ENCODE measurements at regions not wholly inside any gene's neighbourhood (a gene's known extent, or its start where the extent isn't known, plus 50 kb on each side); places are given as distances from the start of the nearest gene placed in this dataset.

GRCh38 chr15:62866366-62866765, 176.2 kb upstream of the TPM1 start:
- no peaks in the 10 kb centered on the region for H3K27me3 ChIP-seq (replicated peaks; ENCODE audit: insufficient read depth, low read length)
- H3K4me1 ChIP-seq (ENCODE audit: low read length): no peaks in the 10 kb centered on the region
- no peak overlapping the region for H2AFZ ChIP-seq (ENCODE audit: low read length)
- H3K9me2 ChIP-seq (replicated peaks; ENCODE audit: insufficient read depth, low read length): no peaks in the 10 kb centered on the region
- H3K27ac ChIP-seq (ENCODE audit: low read length): no peak overlapping the region
- H3F3A ChIP-seq (ENCODE audit: insufficient read depth, low read length): no peaks in the 10 kb centered on the region
- H4K20me1 ChIP-seq (ENCODE audit: insufficient read depth, low read length): no peaks in the 10 kb centered on the region
- H3K36me3 ChIP-seq (replicated peaks; ENCODE audit: insufficient read depth, low read length): no peaks in the 10 kb centered on the region
- H3K9ac ChIP-seq (ENCODE audit: low read length): no peak overlapping the region
- no peaks in the 10 kb centered on the region for H3K9me3 ChIP-seq (replicated peaks; ENCODE audit: insufficient read depth, low read length)
- DNase-seq: no peak
- no peak overlapping the region for H3K4me3 ChIP-seq (ENCODE audit: low read length)
- TF ChIP-seq EZH2phosphoT487 (IDR thresholded peaks at IDR 0.05; ENCODE audit: low read length): no peak
- TF ChIP-seq EZH2 (optimal IDR thresholded peaks at IDR 0.05; ENCODE audit: low read depth, low read length): no peak
- H3K79me2 ChIP-seq (ENCODE audit: low read length): no peaks in the 10 kb centered on the region
- no peak overlapping the region for H3K4me2 ChIP-seq (ENCODE audit: low read depth, low read length)

DNA sequence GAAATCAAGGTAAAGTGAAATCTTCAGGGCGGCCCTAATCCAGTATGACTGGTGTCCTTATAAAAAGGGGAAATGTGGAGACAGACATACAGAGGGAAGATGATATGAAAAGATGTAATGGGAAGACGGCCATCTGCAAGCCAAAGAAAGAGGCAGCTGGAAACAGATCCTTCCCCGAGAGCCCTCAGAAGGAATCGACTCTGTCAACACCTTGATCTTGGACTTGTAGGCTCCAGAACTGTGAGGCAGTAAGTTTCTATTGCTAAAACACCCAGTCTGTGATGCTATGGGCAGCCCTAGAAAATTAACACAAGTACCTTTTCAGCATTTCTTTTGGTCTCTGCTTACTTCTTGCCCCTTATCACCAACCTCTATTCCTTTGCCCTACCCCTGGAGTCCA, 174.7 kb upstream of the TPM1 start:
- no peaks in the 10 kb centered on the region for H3K9me3 ChIP-seq (replicated peaks; ENCODE audit: insufficient read depth, low read length)
- no peaks in the 10 kb centered on the region for H4K20me1 ChIP-seq (ENCODE audit: insufficient read depth, low read length)
- H3K4me3 ChIP-seq (ENCODE audit: low read length): no peak overlapping the region
- H3K9me2 ChIP-seq (replicated peaks; ENCODE audit: insufficient read depth, low read length): no peaks in the 10 kb centered on the region
- H3F3A ChIP-seq (ENCODE audit: insufficient read depth, low read length): no peaks in the 10 kb centered on the region
- no peaks in the 10 kb centered on the region for H3K79me2 ChIP-seq (ENCODE audit: low read length)
- no peaks in the 10 kb centered on the region for H3K27me3 ChIP-seq (replicated peaks; ENCODE audit: insufficient read depth, low read length)
- H2AFZ ChIP-seq (ENCODE audit: low read length): no peak overlapping the region
- no peaks in the 10 kb centered on the region for H3K4me1 ChIP-seq (ENCODE audit: low read length)
- H3K4me2 ChIP-seq (ENCODE audit: low read depth, low read length): no peak overlapping the region
- no peak overlapping the region for H3K9ac ChIP-seq (ENCODE audit: low read length)
- no peaks in the 10 kb centered on the region for H3K36me3 ChIP-seq (replicated peaks; ENCODE audit: insufficient read depth, low read length)
- no peak for DNase-seq
- H3K27ac ChIP-seq (ENCODE audit: low read length): no peak overlapping the region
- TF ChIP-seq EZH2phosphoT487 (IDR thresholded peaks at IDR 0.05; ENCODE audit: low read length): no peak
- TF ChIP-seq, protein P1, sequence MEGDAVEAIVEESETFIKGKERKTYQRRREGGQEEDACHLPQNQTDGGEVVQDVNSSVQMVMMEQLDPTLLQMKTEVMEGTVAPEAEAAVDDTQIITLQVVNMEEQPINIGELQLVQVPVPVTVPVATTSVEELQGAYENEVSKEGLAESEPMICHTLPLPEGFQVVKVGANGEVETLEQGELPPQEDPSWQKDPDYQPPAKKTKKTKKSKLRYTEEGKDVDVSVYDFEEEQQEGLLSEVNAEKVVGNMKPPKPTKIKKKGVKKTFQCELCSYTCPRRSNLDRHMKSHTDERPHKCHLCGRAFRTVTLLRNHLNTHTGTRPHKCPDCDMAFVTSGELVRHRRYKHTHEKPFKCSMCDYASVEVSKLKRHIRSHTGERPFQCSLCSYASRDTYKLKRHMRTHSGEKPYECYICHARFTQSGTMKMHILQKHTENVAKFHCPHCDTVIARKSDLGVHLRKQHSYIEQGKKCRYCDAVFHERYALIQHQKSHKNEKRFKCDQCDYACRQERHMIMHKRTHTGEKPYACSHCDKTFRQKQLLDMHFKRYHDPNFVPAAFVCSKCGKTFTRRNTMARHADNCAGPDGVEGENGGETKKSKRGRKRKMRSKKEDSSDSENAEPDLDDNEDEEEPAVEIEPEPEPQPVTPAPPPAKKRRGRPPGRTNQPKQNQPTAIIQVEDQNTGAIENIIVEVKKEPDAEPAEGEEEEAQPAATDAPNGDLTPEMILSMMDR (IDR thresholded peaks at IDR 0.05; ENCODE audit: low read length): no peak
- no peak for TF ChIP-seq EZH2 (optimal IDR thresholded peaks at IDR 0.05; ENCODE audit: low read depth, low read length)

GRCh38 chr15:62868507-62868906, 174.0 kb upstream of the TPM1 start:
- no peaks in the 10 kb centered on the region for H4K20me1 ChIP-seq (ENCODE audit: insufficient read depth, low read length)
- H3K36me3 ChIP-seq (replicated peaks; ENCODE audit: insufficient read depth, low read length): no peaks in the 10 kb centered on the region
- no peaks in the 10 kb centered on the region for H3K4me1 ChIP-seq (ENCODE audit: low read length)
- TF ChIP-seq, protein P1 (IDR thresholded peaks at IDR 0.05; ENCODE audit: low read length): no peak
- TF ChIP-seq EZH2 (optimal IDR thresholded peaks at IDR 0.05; ENCODE audit: low read depth, low read length): no peak
- no peak for TF ChIP-seq EZH2phosphoT487 (IDR thresholded peaks at IDR 0.05; ENCODE audit: low read length)
- H3K9me3 ChIP-seq (replicated peaks; ENCODE audit: insufficient read depth, low read length): no peaks in the 10 kb centered on the region
- H3K9me2 ChIP-seq (replicated peaks; ENCODE audit: insufficient read depth, low read length): no peaks in the 10 kb centered on the region
- H3K9ac ChIP-seq (ENCODE audit: low read length): no peak overlapping the region
- no peak for DNase-seq
- no peaks in the 10 kb centered on the region for H3F3A ChIP-seq (ENCODE audit: insufficient read depth, low read length)
- H3K27me3 ChIP-seq (replicated peaks; ENCODE audit: insufficient read depth, low read length): no peaks in the 10 kb centered on the region
- H2AFZ ChIP-seq (ENCODE audit: low read length): no peak overlapping the region
- no peak overlapping the region for H3K4me3 ChIP-seq (ENCODE audit: low read length)
- H3K27ac ChIP-seq (ENCODE audit: low read length): no peak overlapping the region
- no peak overlapping the region for H3K4me2 ChIP-seq (ENCODE audit: low read depth, low read length)
- no peaks in the 10 kb centered on the region for H3K79me2 ChIP-seq (ENCODE audit: low read length)

DNA sequence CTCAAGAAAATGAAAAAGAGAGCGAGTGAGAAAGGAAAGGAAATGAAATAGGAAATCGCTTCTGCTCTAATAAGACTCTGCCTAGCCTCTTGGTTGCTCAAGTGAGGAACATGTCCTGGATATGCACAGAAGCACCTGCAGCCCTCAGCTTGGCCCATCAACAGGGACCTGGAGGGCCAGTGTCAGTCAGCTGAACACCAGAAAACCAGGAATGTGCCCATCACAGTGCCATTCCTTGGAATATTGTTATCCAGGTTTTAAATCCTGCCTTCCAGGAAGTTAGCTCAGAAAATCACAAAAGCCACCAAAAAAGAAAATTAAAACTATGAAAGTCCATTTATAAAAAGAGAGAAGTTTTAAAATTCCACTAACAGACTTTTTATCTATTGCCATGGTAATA, 173.4 kb upstream of the TPM1 start:
- TF ChIP-seq EZH2phosphoT487 (IDR thresholded peaks at IDR 0.05; ENCODE audit: low read length) (no peak), EZH2 (optimal IDR thresholded peaks at IDR 0.05; ENCODE audit: low read depth, low read length) (no peak)
- TF ChIP-seq, protein P1 (IDR thresholded peaks at IDR 0.05; ENCODE audit: low read length): no peak
- H3F3A ChIP-seq (ENCODE audit: insufficient read depth, low read length): no peaks in the 10 kb centered on the region
- no peak for DNase-seq
- H3K9me3 ChIP-seq (replicated peaks; ENCODE audit: insufficient read depth, low read length): no peaks in the 10 kb centered on the region
- no peaks in the 10 kb centered on the region for H3K4me1 ChIP-seq (ENCODE audit: low read length)
- no peak overlapping the region for H2AFZ ChIP-seq (ENCODE audit: low read length)
- H3K9ac ChIP-seq (ENCODE audit: low read length): no peak overlapping the region
- H3K79me2 ChIP-seq (ENCODE audit: low read length): no peaks in the 10 kb centered on the region
- H3K9me2 ChIP-seq (replicated peaks; ENCODE audit: insufficient read depth, low read length): no peaks in the 10 kb centered on the region
- H3K27ac ChIP-seq (ENCODE audit: low read length): no peak overlapping the region
- H3K27me3 ChIP-seq (replicated peaks; ENCODE audit: insufficient read depth, low read length): no peaks in the 10 kb centered on the region
- no peaks in the 10 kb centered on the region for H3K36me3 ChIP-seq (replicated peaks; ENCODE audit: insufficient read depth, low read length)
- H3K4me2 ChIP-seq (ENCODE audit: low read depth, low read length): no peak overlapping the region
- no peak overlapping the region for H3K4me3 ChIP-seq (ENCODE audit: low read length)
- H4K20me1 ChIP-seq (ENCODE audit: insufficient read depth, low read length): no peaks in the 10 kb centered on the region

Measured in MM.1S (cell line).